Endothelial cell of umbilical vein (primary cell): ENCODE measurements at regions not wholly inside any gene's neighbourhood (a gene's known extent, or its start where the extent isn't known, plus 50 kb on each side); places are given as distances from the start of the nearest gene placed in this dataset.

Source experiments
- BruUV-seq: library from RNA; stranded (reverse); fragments of 400-500 nt; replicated peaks from 2 replicates; lab custom pipeline; 2021; lab: Mats Ljungman, UMichigan
- CTCF ChIA-PET: fragments of 300-600, 350-600 bp; sonication (Branson Sonifier 250); formaldehyde crosslinking; loops from one replicate; lab custom pipeline; 2021; ENCODE audit warnings: antibody characterized with exemption, inconsistent platforms; lab: Charles Lee
- POLR2A ChIA-PET: fragments of 300-600, 350-600 bp; sonication (Branson Sonifier 250); formaldehyde crosslinking; loops from one replicate; lab custom pipeline; 2021; ENCODE audit warnings: antibody characterized with exemption, inconsistent platforms; lab: Charles Lee
- DNase-seq: peaks from one replicate; pipeline ENCODE4 v3.0.0-alpha.2; 2011; ENCODE audit warnings: low read depth, low spot score
- FAIRE-seq: peaks from 2 replicates; lab custom pipeline; 2011; peaks lifted over from hg19 to GRCh38; lab: Jason Lieb, UNC
- H2AFZ ChIP-seq: 2 replicates; pipeline ENCODE4 v1.6.0; 2012; ENCODE audit warnings: low read depth, low read length, control low read depth, inconsistent platforms
- H3K27ac ChIP-seq: 2 replicates; pipeline ENCODE4 v1.5.1; 2011; ENCODE audit warnings: low read depth, mild to moderate bottlenecking, control low read depth, low read length, moderate library complexity; ENCODE audit not compliant: insufficient read depth
- H3K27me3 ChIP-seq, 2 experiments: 2 replicates each; pipeline versions ENCODE4 v1.6.0 to v1.6.1; 2011; ENCODE audit warnings: low read length in 2 of 2, mixed read lengths in 1 of 2; ENCODE audit not compliant: control insufficient read depth in 2 of 2, insufficient read depth in 2 of 2
- H3K36me3 ChIP-seq, 2 experiments: 2 replicates in 1 of 2; 3 replicates in 1 of 2; pipeline ENCODE4 v1.5.1; 2011; ENCODE audit warnings: low read length in 2 of 2, mild to moderate bottlenecking in 1 of 2, moderate library complexity in 1 of 2; ENCODE audit not compliant: control insufficient read depth in 2 of 2, insufficient read depth in 2 of 2; ENCODE audit errors: extremely low read depth in 1 of 2
- H3K4me1 ChIP-seq: 3 replicates; pipeline ENCODE4 v1.5.1; 2011; ENCODE audit warnings: mild to moderate bottlenecking, low read length; ENCODE audit not compliant: control insufficient read depth, insufficient read depth; ENCODE audit errors: extremely low read depth
- H3K4me2 ChIP-seq: 2 replicates; pipeline ENCODE4 v1.6.1; 2011; ENCODE audit warnings: low read length, control low read depth, mixed read lengths; ENCODE audit not compliant: insufficient read depth
- H3K4me3 ChIP-seq, 3 experiments: fragments of 200-600 bp in 1 of 3; sonication (generic), shearing (Covaris generic) in 1 of 3; replicated peaks in 1 of 3; 2 replicates each; pipeline ENCODE4 v1.5.1; 2011 to 2016; ENCODE audit warnings: control low read depth in 3 of 3, low read length in 3 of 3, mild to moderate bottlenecking in 2 of 3, inconsistent platforms in 1 of 3, low read depth in 1 of 3, moderate library complexity in 1 of 3; ENCODE audit not compliant: insufficient read depth in 1 of 3
- H3K79me2 ChIP-seq: 2 replicates; pipeline ENCODE4 v1.6.0; 2012; ENCODE audit warnings: low read length, inconsistent platforms; ENCODE audit not compliant: control insufficient read depth, insufficient read depth
- H3K9ac ChIP-seq: replicated peaks from 2 replicates; pipeline ENCODE3; 2011; ENCODE audit warnings: low read length, control low read depth; ENCODE audit not compliant: insufficient read depth; ENCODE audit errors: extremely low read depth
- H3K9me1 ChIP-seq: replicated peaks from 3 replicates; pipeline ENCODE4 v1.6.0; 2011; ENCODE audit warnings: mild to moderate bottlenecking, low read length; ENCODE audit not compliant: control insufficient read depth, insufficient read depth; ENCODE audit errors: extremely low read depth
- H3K9me3 ChIP-seq: replicated peaks from 2 replicates; pipeline ENCODE4 v1.5.1; 2012; ENCODE audit warnings: low read length, inconsistent platforms; ENCODE audit not compliant: control insufficient read depth, insufficient read depth
- H4K20me1 ChIP-seq: replicated peaks from 2 replicates; pipeline ENCODE3; 2011; ENCODE audit warnings: mild to moderate bottlenecking, low read length; ENCODE audit not compliant: control insufficient read depth, insufficient read depth; ENCODE audit errors: extremely low read depth
- EZH2 ChIP-seq: IDR thresholded peaks from 2 replicates; pipeline ENCODE4 v1.6.1; 2012; ENCODE audit warnings: borderline replicate concordance, low read depth, mild to moderate bottlenecking, moderate library complexity, low read length, inconsistent platforms; ENCODE audit not compliant: severe bottlenecking
- GATA2 ChIP-seq: IDR thresholded peaks from 2 replicates; pipeline ENCODE4 v1.7.0; 2011; ENCODE audit warnings: low read depth, mild to moderate bottlenecking, moderate library complexity, mixed read lengths, low read length; ENCODE audit not compliant: insufficient read length, insufficient read depth
- POLR2AphosphoS5 ChIP-seq: IDR thresholded peaks from 2 replicates; pipeline ENCODE4 v1.6.1; 2012; ENCODE audit warnings: low read depth, mild to moderate bottlenecking, control low read depth, low read length, moderate library complexity; ENCODE audit not compliant: insufficient read depth
- dilution Hi-C: fragments of 300-500 bp; cut with MboI; formaldehyde crosslinking; loops from one replicate; pipeline ENCODE4 v1.15.0; 2019; ENCODE audit warnings: low sequenced_read_pairs; ENCODE audit not compliant: extremely low pct_ligation_motif_present
- intact Hi-C: fragments of 100-400 bp; cut with micrococcal nuclease; formaldehyde crosslinking; loops from one replicate; pipeline ENCODE4 v1.10.0; 2022
- TF ChIP-seq, protein P1 (sequence below): IDR thresholded peaks from 2 replicates; pipeline ENCODE4 v1.6.1; 2011; ENCODE audit not compliant: insufficient read depth, insufficient read length
- TF ChIP-seq, protein P2 (sequence below), 2 donors: IDR thresholded peaks; 1 replicate in 1 of 2; 2 replicates in 1 of 2; pipeline ENCODE4 v1.5.1; 2011; ENCODE audit warnings: low read length in 2 of 2, mild to moderate bottlenecking in 2 of 2, moderate library complexity in 2 of 2, control low read depth in 1 of 2, inconsistent platforms in 1 of 2, low read depth in 1 of 2; ENCODE audit not compliant: insufficient read depth in 1 of 2; ENCODE audit errors: extremely low read depth in 1 of 2

DNA sequence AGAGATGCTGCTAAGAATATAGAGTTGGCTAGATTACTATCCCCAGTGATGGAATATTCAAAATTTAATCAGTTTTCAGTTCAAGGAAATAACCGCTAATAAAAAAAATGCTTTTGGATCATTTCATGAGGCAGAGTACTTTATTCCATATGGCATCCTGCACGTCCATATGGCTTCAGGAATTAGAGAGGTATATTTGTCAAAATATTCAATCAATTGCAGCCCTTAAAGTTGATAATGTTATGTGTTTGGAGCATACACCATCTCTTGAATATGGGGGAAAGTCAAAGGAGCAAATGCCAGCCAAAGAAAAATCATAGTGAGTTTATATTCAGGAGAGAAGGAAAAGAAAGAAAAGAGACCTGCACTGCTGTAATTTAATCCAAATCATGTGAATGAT lies 266.4 kb downstream of the TMEM182 start:
- DNase-seq (no peak), FAIRE-seq (no peak)
- Histone ChIP-seq H2AFZ (no peak overlapping the region), H3K9ac (no peak overlapping the region), H3K27me3 (no peaks in the 10 kb centered on the region), H3K36me3 (no peaks in the 10 kb centered on the region), H3K4me2 (no peak overlapping the region), H3K9me1 (no peaks in the 10 kb centered on the region), H3K4me1 (no peaks in the 10 kb centered on the region), H3K79me2 (no peaks in the 10 kb centered on the region), H3K9me3 (peaks cover 2% of the 10 kb centered on the region), H3K4me3 (no peak overlapping the region), H4K20me1 (no peaks in the 10 kb centered on the region), H3K27ac (no peak overlapping the region)
- no TSS peak for BruUV-seq
- ChIA-PET POLR2A (no interaction called here), CTCF (no interaction called here)
- intact Hi-C loops: no loop called here
- dilution Hi-C loops: no loop called here
- TF ChIP-seq, protein P1, sequence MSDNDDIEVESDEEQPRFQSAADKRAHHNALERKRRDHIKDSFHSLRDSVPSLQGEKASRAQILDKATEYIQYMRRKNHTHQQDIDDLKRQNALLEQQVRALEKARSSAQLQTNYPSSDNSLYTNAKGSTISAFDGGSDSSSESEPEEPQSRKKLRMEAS: no peak
- no peak for TF ChIP-seq EZH2
- TF ChIP-seq, protein P2, sequence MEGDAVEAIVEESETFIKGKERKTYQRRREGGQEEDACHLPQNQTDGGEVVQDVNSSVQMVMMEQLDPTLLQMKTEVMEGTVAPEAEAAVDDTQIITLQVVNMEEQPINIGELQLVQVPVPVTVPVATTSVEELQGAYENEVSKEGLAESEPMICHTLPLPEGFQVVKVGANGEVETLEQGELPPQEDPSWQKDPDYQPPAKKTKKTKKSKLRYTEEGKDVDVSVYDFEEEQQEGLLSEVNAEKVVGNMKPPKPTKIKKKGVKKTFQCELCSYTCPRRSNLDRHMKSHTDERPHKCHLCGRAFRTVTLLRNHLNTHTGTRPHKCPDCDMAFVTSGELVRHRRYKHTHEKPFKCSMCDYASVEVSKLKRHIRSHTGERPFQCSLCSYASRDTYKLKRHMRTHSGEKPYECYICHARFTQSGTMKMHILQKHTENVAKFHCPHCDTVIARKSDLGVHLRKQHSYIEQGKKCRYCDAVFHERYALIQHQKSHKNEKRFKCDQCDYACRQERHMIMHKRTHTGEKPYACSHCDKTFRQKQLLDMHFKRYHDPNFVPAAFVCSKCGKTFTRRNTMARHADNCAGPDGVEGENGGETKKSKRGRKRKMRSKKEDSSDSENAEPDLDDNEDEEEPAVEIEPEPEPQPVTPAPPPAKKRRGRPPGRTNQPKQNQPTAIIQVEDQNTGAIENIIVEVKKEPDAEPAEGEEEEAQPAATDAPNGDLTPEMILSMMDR (IDR thresholded peaks at IDR 0.05; ENCODE audit: extremely low read depth in 1 of 2, insufficient read depth in 1 of 2, low read depth in 1 of 2, low read length in 2 of 2): no peak
- no peak for TF ChIP-seq POLR2AphosphoS5
- TF ChIP-seq GATA2: no peak
